GM12874 (cell line): ENCODE measurements at regions not wholly inside any gene's neighbourhood (a gene's known extent, or its start where the extent isn't known, plus 50 kb on each side); places are given as distances from the start of the nearest gene placed in this dataset.

Experiments used
- TF ChIP-seq, protein P1 (sequence below): IDR thresholded peaks from 2 replicates; pipeline ENCODE4 v1.5.1; 2011; ENCODE audit warnings: low read depth, mild to moderate bottlenecking, control low read depth, low read length, moderate library complexity; ENCODE audit not compliant: insufficient read depth

DNA sequence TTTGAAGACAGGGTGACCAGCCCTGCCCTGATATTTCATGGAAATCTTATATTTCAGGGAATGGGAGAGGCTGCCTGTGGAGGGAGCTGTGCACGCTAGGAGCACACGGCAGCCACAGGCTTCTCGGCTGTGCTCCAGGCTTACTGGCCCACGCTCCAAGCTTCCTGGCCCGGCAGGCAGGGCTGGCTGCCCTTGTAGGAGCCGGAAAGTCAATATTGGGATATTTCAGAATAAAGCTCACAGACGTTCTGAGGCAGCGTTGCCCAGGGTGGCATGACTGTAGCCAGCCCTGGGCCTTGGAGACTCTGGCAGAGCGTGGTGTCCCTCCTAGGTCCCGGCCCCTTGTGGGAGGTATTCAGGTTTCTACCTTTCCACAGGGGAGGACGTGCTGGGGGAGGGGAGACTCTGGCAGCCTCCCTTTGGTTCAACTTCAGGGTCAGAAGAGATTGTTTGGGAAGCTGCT lies 95.6 kb downstream of the NPIPB11 start:
- TF ChIP-seq, protein P1, sequence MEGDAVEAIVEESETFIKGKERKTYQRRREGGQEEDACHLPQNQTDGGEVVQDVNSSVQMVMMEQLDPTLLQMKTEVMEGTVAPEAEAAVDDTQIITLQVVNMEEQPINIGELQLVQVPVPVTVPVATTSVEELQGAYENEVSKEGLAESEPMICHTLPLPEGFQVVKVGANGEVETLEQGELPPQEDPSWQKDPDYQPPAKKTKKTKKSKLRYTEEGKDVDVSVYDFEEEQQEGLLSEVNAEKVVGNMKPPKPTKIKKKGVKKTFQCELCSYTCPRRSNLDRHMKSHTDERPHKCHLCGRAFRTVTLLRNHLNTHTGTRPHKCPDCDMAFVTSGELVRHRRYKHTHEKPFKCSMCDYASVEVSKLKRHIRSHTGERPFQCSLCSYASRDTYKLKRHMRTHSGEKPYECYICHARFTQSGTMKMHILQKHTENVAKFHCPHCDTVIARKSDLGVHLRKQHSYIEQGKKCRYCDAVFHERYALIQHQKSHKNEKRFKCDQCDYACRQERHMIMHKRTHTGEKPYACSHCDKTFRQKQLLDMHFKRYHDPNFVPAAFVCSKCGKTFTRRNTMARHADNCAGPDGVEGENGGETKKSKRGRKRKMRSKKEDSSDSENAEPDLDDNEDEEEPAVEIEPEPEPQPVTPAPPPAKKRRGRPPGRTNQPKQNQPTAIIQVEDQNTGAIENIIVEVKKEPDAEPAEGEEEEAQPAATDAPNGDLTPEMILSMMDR: no peak

DNA sequence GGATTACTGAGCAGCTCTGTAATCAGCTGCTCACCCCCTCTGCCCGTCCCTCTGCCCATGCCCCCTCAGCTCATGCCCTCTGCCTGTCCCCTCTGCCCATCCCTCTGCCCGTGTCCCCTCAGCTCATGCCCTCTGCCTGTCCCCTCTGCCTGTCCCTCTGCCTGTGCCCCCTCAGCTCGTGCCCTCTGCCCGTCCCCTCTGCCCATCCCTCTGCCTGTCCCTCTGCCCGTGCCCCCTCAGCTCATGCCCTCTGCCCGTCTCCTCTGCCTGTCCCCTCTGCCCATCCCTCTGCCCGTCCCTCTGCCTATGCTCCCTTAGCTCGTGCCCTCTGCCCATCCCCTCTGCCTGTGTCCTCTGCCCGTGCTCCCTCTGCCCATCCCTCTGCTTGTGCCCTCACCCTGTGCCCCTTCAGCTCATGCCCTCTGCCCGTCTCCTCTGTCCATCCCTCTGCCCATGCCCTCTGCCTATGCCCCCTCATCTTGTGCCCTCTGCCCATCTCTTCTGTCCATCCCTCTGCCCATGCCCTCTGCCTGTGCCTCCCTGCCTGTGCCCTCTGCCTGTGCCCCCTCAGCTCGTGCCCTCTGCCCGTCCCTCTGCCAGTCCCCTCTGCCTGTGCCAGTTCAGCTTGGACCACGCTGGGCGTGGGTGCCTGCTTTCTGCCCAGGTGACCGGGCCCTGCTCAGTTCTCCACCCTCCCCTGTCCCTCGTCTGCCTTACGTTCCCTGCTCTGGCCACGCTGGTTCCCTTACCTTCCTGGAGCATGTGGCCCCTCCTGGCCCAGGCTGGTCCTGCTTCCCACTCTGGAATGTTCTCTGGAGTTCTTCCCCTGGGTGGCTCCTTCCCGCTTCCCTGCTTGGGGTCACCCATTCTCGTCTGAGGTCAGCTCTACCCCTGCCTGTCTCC lies 97.6 kb downstream of the NPIPB11 start:
- TF ChIP-seq, protein P1: no peak

DNA sequence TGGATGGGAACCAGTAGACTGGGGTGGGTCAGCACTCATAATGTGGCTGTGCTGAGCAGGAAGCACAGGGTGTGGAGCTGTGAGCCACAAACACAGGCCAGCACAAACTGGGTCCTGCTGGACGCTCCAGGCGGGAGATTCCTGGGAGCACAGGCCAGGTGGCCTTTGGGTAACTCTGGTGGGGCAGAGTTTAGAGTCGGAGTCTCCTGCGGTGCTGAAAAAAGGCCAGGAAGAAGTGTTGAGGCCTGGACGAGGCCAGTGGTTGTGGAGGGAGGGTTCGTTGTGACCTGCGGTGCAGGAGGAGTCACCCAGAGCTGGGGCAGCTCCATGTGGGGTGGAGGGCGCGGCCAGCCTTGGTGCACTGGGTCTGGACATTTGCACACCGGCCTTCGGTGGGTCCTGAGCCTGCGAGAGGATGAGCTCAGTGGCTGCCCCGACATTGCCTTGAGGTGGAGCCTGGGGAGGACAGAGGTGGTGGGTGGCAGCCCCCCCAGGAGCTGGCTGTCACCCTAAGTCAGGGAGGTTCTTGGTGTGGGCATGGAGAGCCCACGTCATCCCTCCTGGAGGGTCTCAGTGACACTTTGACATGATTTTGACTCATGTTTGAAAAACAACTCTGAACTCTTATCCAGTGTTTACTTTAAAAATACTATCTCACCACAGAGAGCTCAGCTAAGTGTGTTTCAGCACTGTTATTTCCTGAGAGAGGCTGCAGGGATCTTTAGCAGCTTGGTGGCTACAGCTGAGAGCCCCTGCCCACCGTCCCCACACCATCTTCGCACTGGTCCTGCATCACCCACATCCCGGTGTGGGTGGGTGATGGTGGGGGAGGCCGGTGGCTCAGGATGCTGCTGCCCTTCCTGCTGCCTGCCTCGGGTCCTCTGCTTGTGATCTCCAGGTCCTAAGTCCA lies 98.7 kb downstream of the NPIPB11 start:
- TF ChIP-seq, protein P1: no peak

DNA sequence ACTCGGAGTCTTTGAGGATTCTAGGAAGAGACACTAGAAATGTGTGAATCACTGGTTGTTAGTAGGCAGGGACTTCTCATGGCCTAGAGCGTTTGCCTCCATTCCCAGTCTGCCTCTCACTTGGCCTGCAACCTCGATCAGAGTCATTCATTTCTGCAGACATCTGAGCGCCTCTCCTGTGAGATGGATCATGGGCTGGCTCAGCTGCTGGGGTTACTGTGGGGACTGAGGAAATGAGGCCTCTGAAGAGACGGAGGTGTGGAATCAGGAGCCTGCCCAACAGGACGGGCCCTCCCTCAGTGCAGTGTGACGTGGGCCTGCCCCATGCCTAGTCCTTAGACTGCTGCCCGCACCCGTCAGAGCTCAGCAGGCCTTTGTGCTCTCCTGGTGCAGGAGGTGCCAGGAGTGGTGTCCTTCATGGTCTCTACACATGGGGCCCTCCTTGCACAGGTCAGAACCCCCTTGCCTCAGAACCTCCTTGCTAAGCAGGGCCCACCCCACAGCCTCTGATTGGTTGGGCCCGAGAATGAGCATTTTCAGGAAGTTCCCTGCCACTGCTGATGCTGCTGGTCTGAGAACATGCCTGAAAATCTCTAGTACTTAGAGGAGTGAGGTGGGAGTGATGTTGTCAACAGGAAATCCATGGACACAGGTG lies 99.4 kb downstream of the NPIPB11 start:
- TF ChIP-seq, protein P1: no peak

DNA sequence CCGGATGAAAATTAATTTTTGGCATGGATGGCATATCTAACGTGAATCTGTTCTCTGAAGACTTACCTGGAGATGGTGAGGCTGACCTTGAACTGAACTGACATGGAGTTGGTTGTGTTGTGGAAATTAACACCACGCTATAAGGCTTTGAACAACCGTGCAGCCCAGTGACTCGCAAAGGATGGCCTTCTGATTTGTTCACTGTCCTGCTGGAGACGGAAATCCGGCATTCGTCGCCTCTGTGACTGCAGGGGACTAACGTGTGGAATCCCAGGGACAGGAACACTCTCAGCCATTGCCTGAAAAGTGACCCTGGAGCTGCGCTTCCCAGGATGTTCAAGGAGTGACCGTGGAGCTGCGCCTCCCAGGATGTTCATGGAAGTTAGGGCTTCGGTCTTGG lies 100.3 kb downstream of the NPIPB11 start:
- TF ChIP-seq, protein P1: no peak

DNA sequence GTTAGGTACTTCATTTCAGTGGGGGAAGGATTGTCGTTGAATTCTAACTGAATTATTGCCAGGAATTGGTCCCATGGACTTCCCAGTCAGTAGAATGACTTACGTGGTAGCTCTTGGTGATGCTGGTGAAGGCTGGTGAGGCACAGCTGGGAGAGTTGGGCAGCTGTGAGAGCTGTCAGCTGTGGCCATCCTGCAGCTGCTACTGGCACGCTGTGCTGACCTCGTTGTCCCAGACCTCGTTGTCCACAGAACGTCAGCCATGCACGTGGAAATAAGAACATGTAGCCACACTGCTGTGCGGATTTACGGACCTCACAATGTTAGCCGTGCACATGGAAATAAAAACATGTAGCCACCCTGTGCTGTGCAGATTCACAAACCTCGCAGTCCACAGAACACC lies 102.3 kb downstream of the NPIPB11 start:
- TF ChIP-seq, protein P1: no peak
